ENCODE measurements at regions not wholly inside any gene's neighbourhood (a gene's known extent, or its start where the extent isn't known, plus 50 kb on each side); places are given as distances from the start of the nearest gene placed in this dataset.

GRCh38 chr12:105723494-105723893, 393.0 kb downstream of the C12orf75 start:
- TF ChIP-seq CTCF (IDR thresholded peaks at IDR 0.05) = no peak
- no peak for TF ChIP-seq POLR2A (IDR thresholded peaks at IDR 0.05)
- TF ChIP-seq EP300 (IDR thresholded peaks at IDR 0.05) = no peak

Measured in ovary (tissue), 3 donors.